ENCODE measurements at regions not wholly inside any gene's neighbourhood (a gene's known extent, or its start where the extent isn't known, plus 50 kb on each side); places are given as distances from the start of the nearest gene placed in this dataset.

GRCh38 chr2:104755026-104755878 is 98.7 kb upstream of the POU3F3 start:
- TF ChIP-seq, protein P1, sequence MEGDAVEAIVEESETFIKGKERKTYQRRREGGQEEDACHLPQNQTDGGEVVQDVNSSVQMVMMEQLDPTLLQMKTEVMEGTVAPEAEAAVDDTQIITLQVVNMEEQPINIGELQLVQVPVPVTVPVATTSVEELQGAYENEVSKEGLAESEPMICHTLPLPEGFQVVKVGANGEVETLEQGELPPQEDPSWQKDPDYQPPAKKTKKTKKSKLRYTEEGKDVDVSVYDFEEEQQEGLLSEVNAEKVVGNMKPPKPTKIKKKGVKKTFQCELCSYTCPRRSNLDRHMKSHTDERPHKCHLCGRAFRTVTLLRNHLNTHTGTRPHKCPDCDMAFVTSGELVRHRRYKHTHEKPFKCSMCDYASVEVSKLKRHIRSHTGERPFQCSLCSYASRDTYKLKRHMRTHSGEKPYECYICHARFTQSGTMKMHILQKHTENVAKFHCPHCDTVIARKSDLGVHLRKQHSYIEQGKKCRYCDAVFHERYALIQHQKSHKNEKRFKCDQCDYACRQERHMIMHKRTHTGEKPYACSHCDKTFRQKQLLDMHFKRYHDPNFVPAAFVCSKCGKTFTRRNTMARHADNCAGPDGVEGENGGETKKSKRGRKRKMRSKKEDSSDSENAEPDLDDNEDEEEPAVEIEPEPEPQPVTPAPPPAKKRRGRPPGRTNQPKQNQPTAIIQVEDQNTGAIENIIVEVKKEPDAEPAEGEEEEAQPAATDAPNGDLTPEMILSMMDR (conservative IDR thresholded peaks at IDR 0.05 in 1 of 2, IDR thresholded peaks at IDR 0.05 in 1 of 2; ENCODE audit: extremely low read depth in 1 of 2, insufficient read depth in 1 of 2, low read depth in 1 of 2, low read length in 2 of 2), result no peak
- TF ChIP-seq EZH2 (IDR thresholded peaks at IDR 0.05; ENCODE audit: borderline replicate concordance, low read length), result no peak

All from mammary epithelial cell (primary cell).